ENCODE measurements at regions not wholly inside any gene's neighbourhood (a gene's known extent, or its start where the extent isn't known, plus 50 kb on each side); places are given as distances from the start of the nearest gene placed in this dataset.

DNA sequence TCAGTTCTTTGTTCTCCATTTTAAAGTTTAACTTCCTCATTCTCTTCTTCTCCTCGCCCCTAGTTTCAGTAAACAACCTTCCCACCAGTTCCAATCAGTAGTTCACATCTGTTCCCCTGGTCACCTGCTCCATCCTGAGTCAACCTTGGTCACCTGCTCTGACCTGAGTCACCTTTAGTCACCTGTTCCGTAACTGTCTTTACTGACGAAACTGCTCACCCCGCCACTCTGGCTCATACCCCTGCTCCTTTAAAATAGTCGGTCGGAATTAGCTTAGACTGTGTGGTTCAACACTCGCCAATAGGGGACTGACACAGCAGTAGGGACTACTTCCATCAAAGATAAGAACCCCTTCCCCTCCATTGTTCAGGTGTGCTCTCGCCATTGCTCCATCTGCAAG lies 76.3 kb upstream of the GPBP1 start:
- TF ChIP-seq POLR2AphosphoS5 (IDR thresholded peaks at IDR 0.05), result no peak
- TF ChIP-seq, protein P1, sequence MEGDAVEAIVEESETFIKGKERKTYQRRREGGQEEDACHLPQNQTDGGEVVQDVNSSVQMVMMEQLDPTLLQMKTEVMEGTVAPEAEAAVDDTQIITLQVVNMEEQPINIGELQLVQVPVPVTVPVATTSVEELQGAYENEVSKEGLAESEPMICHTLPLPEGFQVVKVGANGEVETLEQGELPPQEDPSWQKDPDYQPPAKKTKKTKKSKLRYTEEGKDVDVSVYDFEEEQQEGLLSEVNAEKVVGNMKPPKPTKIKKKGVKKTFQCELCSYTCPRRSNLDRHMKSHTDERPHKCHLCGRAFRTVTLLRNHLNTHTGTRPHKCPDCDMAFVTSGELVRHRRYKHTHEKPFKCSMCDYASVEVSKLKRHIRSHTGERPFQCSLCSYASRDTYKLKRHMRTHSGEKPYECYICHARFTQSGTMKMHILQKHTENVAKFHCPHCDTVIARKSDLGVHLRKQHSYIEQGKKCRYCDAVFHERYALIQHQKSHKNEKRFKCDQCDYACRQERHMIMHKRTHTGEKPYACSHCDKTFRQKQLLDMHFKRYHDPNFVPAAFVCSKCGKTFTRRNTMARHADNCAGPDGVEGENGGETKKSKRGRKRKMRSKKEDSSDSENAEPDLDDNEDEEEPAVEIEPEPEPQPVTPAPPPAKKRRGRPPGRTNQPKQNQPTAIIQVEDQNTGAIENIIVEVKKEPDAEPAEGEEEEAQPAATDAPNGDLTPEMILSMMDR (IDR thresholded peaks at IDR 0.05; ENCODE audit: poor library complexity, severe bottlenecking), result no peak
